GM12878 (cell line): ENCODE measurements at regions not wholly inside any gene's neighbourhood (a gene's known extent, or its start where the extent isn't known, plus 50 kb on each side); places are given as distances from the start of the nearest gene placed in this dataset.
A peak's percentile ranks its signal among the peaks of the same experiment; 100 is the strongest.

Source experiments
- ATAC-seq: fragments of 200-7000 bp; cut with Tn5 transposase; 3 replicates; pipeline ENCODE4 v1.9.1; 2020; ENCODE audit warnings: mild to moderate bottlenecking, moderate library complexity
- BruUV-seq: library from RNA; stranded (reverse); fragments of 400-500 nt; replicated peaks from 2 replicates; lab custom pipeline; 2021; lab: Mats Ljungman, UMichigan
- CTCF ChIA-PET: fragments of 300-600 bp; sonication (Branson Sonifier 250); formaldehyde crosslinking; extraction: SDS; loops from one replicate; lab custom pipeline; 2021; ENCODE audit warnings: inconsistent platforms; lab: Yijun Ruan, JAX
- POLR2A ChIA-PET: fragments of 350-600 bp; formaldehyde crosslinking; extraction: SDS; loops from one replicate; lab custom pipeline; 2021; ENCODE audit warnings: inconsistent platforms; lab: Charles Lee
- RAD21 ChIA-PET: fragments of 300-600 bp; sonication (Branson Sonifier 250); formaldehyde crosslinking; loops from one replicate; lab custom pipeline; 2023; ENCODE audit warnings: antibody characterized with exemption; ENCODE audit not compliant: unreplicated experiment; lab: Charles Lee
- SMC1A ChIA-PET: fragments of 300-600 bp; sonication (Branson Sonifier 250); formaldehyde crosslinking; loops from one replicate; lab custom pipeline; 2023; ENCODE audit not compliant: unreplicated experiment, uncharacterized antibody; lab: Charles Lee
- DNase-seq: peaks from one replicate; pipeline ENCODE4 v3.0.0-alpha.2; 2011; ENCODE audit warnings: low read depth, low spot score
- FAIRE-seq: peaks from 3 replicates; lab custom pipeline; 2011; peaks lifted over from hg19 to GRCh38; lab: Jason Lieb, UNC
- H2AFZ ChIP-seq: 2 replicates; pipeline ENCODE4 v1.6.0; 2011; ENCODE audit warnings: low read depth, low read length, control low read depth; ENCODE audit not compliant: control insufficient read depth
- H3K27ac ChIP-seq: 2 replicates; pipeline ENCODE4 v1.5.1; 2011; ENCODE audit warnings: control low read depth; ENCODE audit not compliant: control insufficient read depth, insufficient read depth
- H3K27me3 ChIP-seq, 2 experiments: replicated peaks in 1 of 2; 2 replicates each; pipeline versions ENCODE4 v1.6.0 to v1.6.1; 2011; ENCODE audit warnings: low read length in 1 of 2; ENCODE audit not compliant: control insufficient read depth in 2 of 2, insufficient read depth in 2 of 2
- H3K36me3 ChIP-seq, 2 experiments: 2 replicates each; pipeline ENCODE4 v1.5.1; 2011; ENCODE audit warnings: low read length in 1 of 2; ENCODE audit not compliant: control insufficient read depth in 2 of 2, insufficient read depth in 2 of 2
- H3K4me1 ChIP-seq: 2 replicates; pipeline ENCODE4 v1.6.1; 2011; ENCODE audit warnings: mild to moderate bottlenecking, low read length, moderate library complexity, mixed read lengths; ENCODE audit not compliant: control insufficient read depth, insufficient read depth
- H3K4me2 ChIP-seq: 2 replicates; pipeline ENCODE4 v1.6.0; 2011; ENCODE audit warnings: control low read depth; ENCODE audit not compliant: control insufficient read depth, insufficient read depth
- H3K4me3 ChIP-seq: fragments of 200-600 bp; sonication (generic); 2 replicates; pipeline ENCODE4 v1.5.1; 2016
- H3K79me2 ChIP-seq: 2 replicates; pipeline ENCODE4 v1.6.0; 2011; ENCODE audit warnings: low read length; ENCODE audit not compliant: control insufficient read depth, insufficient read depth
- H3K9ac ChIP-seq: 2 replicates; pipeline ENCODE4 v1.8.0; 2011; ENCODE audit warnings: low read length, control low read depth, mixed read lengths; ENCODE audit not compliant: control insufficient read depth, insufficient read depth
- H3K9me3 ChIP-seq: replicated peaks from 3 replicates; pipeline ENCODE4 v1.5.1; 2011; ENCODE audit warnings: mild to moderate bottlenecking, low read length; ENCODE audit not compliant: control insufficient read depth, insufficient read depth
- H4K20me1 ChIP-seq: 2 replicates; pipeline ENCODE4 v1.6.0; 2011; ENCODE audit not compliant: control insufficient read depth, insufficient read depth
- CREB1 ChIP-seq: IDR thresholded peaks from 2 replicates; pipeline ENCODE4 v1.6.1; 2012; ENCODE audit warnings: low read depth, mild to moderate bottlenecking, inconsistent platforms
- EZH2 ChIP-seq: IDR thresholded peaks from 2 replicates; pipeline ENCODE4 v1.6.1; 2012; ENCODE audit warnings: low read depth, mild to moderate bottlenecking, control low read depth, inconsistent platforms, low read length, borderline replicate concordance; ENCODE audit not compliant: control insufficient read depth
- MYC ChIP-seq: IDR thresholded peaks from 2 replicates; pipeline ENCODE4 v1.6.1; 2011; ENCODE audit warnings: mild to moderate bottlenecking, low read length, moderate library complexity, inconsistent platforms; ENCODE audit not compliant: insufficient read depth, insufficient replicate concordance, insufficient read length, severe bottlenecking
- NFXL1 ChIP-seq: fragments of 450-650 bp; IDR thresholded peaks from 2 replicates; pipeline ENCODE4 v1.6.1; 2017; ENCODE audit warnings: antibody characterized with exemption, mild to moderate bottlenecking, borderline replicate concordance
- NFYA ChIP-seq: IDR thresholded peaks from 2 replicates; pipeline ENCODE4 v1.6.1; 2011; ENCODE audit warnings: low read depth, mild to moderate bottlenecking, low read length, improper control_type of control experiment, borderline replicate concordance
- RAD21 ChIP-seq: IDR thresholded peaks from 2 replicates; pipeline ENCODE4 v1.6.1; 2011; ENCODE audit warnings: mild to moderate bottlenecking, low read depth, low read length, moderate library complexity; ENCODE audit not compliant: insufficient read depth
- TCF3 ChIP-seq: IDR thresholded peaks from 2 replicates; pipeline ENCODE4 v1.6.1; 2012; ENCODE audit warnings: low read depth, mild to moderate bottlenecking, low read length, borderline replicate concordance; ENCODE audit not compliant: insufficient read depth
- YY1 ChIP-seq: IDR thresholded peaks from 2 replicates; pipeline ENCODE4 v1.6.1; 2011; ENCODE audit warnings: low read depth, mild to moderate bottlenecking, low read length
- ZNF207 ChIP-seq: fragments of 450-650 bp; IDR thresholded peaks from 2 replicates; pipeline ENCODE4 v1.6.1; 2014; ENCODE audit warnings: antibody characterized with exemption, mild to moderate bottlenecking, borderline replicate concordance
- ZZZ3 ChIP-seq: IDR thresholded peaks from 2 replicates; pipeline ENCODE4 v1.6.1; 2011; ENCODE audit warnings: low read depth; ENCODE audit not compliant: control insufficient read depth, insufficient read length
- in situ Hi-C: fragments of 300-500 bp; cut with MboI; formaldehyde crosslinking; loops from 9 replicates; pipeline ENCODE4 v1.14.3; 2018; ENCODE audit warnings: mixed read lengths
- intact Hi-C: fragments of 100-400 bp; cut with micrococcal nuclease; formaldehyde crosslinking; loops from one replicate; pipeline ENCODE4 v1.14.2; 2022; ENCODE audit not compliant: unreplicated experiment
- TF ChIP-seq, protein P1 (sequence below): fragments of 450-650 bp; formaldehyde crosslinking; IDR thresholded peaks from 2 replicates; pipeline ENCODE4 v1.4.0; 2020; ENCODE audit warnings: mild to moderate bottlenecking, moderate library complexity

DNA sequence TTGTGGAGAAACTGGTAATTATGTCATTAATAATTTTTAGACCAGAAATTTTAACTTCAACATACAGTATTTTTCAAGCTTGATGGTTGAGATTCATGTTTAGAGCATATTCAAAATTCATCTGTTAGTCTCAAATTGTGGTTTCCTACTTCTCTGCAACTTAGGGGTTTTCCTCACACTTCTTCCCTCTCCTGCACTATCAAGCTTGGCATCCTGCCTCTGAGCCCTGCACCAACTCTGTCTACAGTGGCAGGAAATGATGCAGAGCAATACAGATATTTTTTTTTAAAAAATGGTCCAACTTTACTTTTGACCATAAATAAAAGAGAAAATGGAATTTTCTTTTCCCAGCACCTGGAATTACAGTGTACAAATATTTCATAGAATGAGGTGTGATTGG lies 247.3 kb downstream of the NUP35 start:
- Histone ChIP-seq H3K9ac (no peak overlapping the region), H3K4me1 (no peaks in the 10 kb centered on the region), H3K27me3 (no peaks in the 10 kb centered on the region), H3K79me2 (no peaks in the 10 kb centered on the region), H4K20me1 (no peaks in the 10 kb centered on the region), H2AFZ (no peak overlapping the region), H3K4me2 (no peak overlapping the region), H3K27ac (no peak overlapping the region), H3K36me3 (no peaks in the 10 kb centered on the region), H3K4me3 (no peak overlapping the region), H3K9me3 (no peaks in the 10 kb centered on the region)
- no TSS peak for BruUV-seq
- no peak for TF ChIP-seq MYC
- no peak for TF ChIP-seq ZZZ3
- TF ChIP-seq, protein P1, sequence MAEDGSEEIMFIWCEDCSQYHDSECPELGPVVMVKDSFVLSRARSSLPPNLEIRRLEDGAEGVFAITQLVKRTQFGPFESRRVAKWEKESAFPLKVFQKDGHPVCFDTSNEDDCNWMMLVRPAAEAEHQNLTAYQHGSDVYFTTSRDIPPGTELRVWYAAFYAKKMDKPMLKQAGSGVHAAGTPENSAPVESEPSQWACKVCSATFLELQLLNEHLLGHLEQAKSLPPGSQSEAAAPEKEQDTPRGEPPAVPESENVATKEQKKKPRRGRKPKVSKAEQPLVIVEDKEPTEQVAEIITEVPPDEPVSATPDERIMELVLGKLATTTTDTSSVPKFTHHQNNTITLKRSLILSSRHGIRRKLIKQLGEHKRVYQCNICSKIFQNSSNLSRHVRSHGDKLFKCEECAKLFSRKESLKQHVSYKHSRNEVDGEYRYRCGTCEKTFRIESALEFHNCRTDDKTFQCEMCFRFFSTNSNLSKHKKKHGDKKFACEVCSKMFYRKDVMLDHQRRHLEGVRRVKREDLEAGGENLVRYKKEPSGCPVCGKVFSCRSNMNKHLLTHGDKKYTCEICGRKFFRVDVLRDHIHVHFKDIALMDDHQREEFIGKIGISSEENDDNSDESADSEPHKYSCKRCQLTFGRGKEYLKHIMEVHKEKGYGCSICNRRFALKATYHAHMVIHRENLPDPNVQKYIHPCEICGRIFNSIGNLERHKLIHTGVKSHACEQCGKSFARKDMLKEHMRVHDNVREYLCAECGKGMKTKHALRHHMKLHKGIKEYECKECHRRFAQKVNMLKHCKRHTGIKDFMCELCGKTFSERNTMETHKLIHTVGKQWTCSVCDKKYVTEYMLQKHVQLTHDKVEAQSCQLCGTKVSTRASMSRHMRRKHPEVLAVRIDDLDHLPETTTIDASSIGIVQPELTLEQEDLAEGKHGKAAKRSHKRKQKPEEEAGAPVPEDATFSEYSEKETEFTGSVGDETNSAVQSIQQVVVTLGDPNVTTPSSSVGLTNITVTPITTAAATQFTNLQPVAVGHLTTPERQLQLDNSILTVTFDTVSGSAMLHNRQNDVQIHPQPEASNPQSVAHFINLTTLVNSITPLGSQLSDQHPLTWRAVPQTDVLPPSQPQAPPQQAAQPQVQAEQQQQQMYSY (CRISPR knock-in tag) = no peak
- TF ChIP-seq RAD21 = no peak
- no peak for TF ChIP-seq TCF3
- no peak for TF ChIP-seq CREB1
- TF ChIP-seq EZH2 = no peak
- no peak for TF ChIP-seq ZNF207
- TF ChIP-seq NFXL1 = no peak
- TF ChIP-seq YY1 = no peak
- TF ChIP-seq NFYA = no peak
- FAIRE-seq (no peak), ATAC-seq (peak; percentile 73), DNase-seq (no peak)
- POLR2A ChIA-PET = no interaction called here
- RAD21 ChIA-PET = interaction anchor here (0.9 kb wide), 1 partner anchor 9 kb away, joined by 3 read pairs; no protein-coding TSS in a partner anchor
- SMC1A ChIA-PET = no interaction called here
- intact Hi-C loops (no loop called here), in situ Hi-C loops (no loop called here)
- CTCF ChIA-PET = interaction anchor here (1.1 kb wide), 1 partner anchor 122 kb away, joined by 3 read pairs; no protein-coding TSS in a partner anchor
